ENCODE measurements at regions not wholly inside any gene's neighbourhood (a gene's known extent, or its start where the extent isn't known, plus 50 kb on each side); places are given as distances from the start of the nearest gene placed in this dataset.

DNA sequence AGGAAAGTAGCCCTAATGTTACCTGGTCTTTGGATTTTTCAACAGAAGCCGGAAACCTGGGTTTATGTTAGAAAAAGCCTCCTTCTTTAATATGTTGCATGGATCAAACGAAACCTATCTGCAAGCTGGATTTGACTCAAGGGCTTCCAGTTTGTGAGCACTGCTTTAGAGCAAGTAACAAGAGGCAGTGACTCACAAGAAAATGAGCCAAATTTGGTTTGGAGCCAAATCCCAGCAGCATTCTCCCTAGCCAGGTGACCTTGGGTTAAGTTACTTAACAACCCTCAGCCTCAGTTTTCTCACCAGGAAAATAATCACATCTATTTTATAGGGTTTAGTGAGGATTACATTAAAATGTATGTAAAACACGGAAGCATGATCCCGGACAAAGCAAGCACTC is 215.2 kb upstream of the PRICKLE2 start:
- TF ChIP-seq, protein P1, sequence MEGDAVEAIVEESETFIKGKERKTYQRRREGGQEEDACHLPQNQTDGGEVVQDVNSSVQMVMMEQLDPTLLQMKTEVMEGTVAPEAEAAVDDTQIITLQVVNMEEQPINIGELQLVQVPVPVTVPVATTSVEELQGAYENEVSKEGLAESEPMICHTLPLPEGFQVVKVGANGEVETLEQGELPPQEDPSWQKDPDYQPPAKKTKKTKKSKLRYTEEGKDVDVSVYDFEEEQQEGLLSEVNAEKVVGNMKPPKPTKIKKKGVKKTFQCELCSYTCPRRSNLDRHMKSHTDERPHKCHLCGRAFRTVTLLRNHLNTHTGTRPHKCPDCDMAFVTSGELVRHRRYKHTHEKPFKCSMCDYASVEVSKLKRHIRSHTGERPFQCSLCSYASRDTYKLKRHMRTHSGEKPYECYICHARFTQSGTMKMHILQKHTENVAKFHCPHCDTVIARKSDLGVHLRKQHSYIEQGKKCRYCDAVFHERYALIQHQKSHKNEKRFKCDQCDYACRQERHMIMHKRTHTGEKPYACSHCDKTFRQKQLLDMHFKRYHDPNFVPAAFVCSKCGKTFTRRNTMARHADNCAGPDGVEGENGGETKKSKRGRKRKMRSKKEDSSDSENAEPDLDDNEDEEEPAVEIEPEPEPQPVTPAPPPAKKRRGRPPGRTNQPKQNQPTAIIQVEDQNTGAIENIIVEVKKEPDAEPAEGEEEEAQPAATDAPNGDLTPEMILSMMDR (IDR thresholded peaks at IDR 0.05) = no peak
- no peak for TF ChIP-seq POLR2A (IDR thresholded peaks at IDR 0.05)
